ENCODE measurements at regions not wholly inside any gene's neighbourhood (a gene's known extent, or its start where the extent isn't known, plus 50 kb on each side); places are given as distances from the start of the nearest gene placed in this dataset.

DNA sequence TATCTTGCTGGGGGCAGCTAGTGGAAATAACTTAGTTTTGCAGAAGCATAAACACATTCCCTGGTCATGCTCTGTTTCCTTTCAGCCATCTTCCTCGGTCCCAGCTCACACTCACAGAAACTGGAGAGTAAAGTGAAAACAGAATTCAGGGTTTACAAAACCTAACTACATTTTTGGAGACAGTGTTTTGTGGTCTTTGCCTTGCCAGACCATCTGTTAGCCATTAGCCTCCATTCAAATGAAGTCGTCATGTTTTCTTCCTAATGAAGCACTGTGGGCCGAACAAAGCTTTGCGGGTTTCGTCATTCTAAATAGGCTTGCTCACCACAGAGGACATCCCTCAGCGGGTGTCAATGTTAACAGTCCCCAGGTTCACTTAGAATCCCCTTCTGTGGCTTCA lies 214.6 kb upstream of the TMEM72 start:
- no peak for DNase-seq
- H3K36me3 Mint-ChIP-seq, result no peaks in the 10 kb centered on the region
- H3K27me3 Mint-ChIP-seq, result no peaks in the 10 kb centered on the region
- no peak overlapping the region for H3K27ac Mint-ChIP-seq
- no peaks in the 10 kb centered on the region for H3K36me3 ChIP-seq (ENCODE audit: control insufficient read depth, insufficient read depth, low read length)
- H3K4me1 Mint-ChIP-seq, result no peaks in the 10 kb centered on the region
- H3K9me3 Mint-ChIP-seq, result peaks cover 0 to 6% (median 4%) of the 10 kb centered on the region in 7 donors
- H3K4me3 ChIP-seq (ENCODE audit: low read depth, low read length), result no peak overlapping the region
- no peaks in the 10 kb centered on the region for H3K27me3 ChIP-seq (ENCODE audit: control insufficient read depth, insufficient read depth, low read length)
- H3K4me3 Mint-ChIP-seq, result no peak overlapping the region
- H3K27ac ChIP-seq (ENCODE audit: insufficient read depth, low read length, poor library complexity, severe bottlenecking), result no peak overlapping the region
- peaks cover 0 to 2% of the 10 kb centered on the region in 2 experiments for H3K9me3 ChIP-seq (ENCODE audit: control insufficient read depth in 2 of 2, low read length in 2 of 2)
- ATAC-seq (ENCODE audit: low read depth in 2 of 2), result no peak
- no peaks in the 10 kb centered on the region for H3K4me1 ChIP-seq (ENCODE audit: control insufficient read depth, insufficient read depth, low read length, poor library complexity, severe bottlenecking)

DNA sequence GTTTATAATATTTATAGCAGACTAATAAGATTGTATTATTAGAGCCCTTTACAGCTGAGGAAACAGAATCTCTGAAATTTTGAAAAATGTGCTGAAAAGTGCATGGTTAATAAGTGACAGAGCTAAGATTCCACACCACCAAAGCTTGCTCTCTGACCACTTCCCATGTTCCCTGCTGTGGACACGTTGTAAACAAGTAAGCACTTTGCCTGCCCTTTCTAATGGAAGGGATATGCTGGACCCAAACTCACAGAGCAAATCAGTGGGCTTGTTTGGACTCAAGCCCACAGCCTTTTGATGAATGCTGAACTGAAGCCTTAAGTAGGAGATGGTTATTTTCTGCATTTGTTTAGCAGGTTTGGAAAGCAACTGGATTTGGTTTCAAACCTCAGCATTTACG lies 214.0 kb upstream of the TMEM72 start:
- Mint-ChIP-seq H3K4me1 (no peaks in the 10 kb centered on the region), H3K9me3 (peaks cover 0 to 6% (median 4%) of the 10 kb centered on the region in 7 donors), H3K27ac (no peak overlapping the region), H3K36me3 (no peaks in the 10 kb centered on the region), H3K4me3 (no peak overlapping the region), H3K27me3 (no peaks in the 10 kb centered on the region)
- no peaks in the 10 kb centered on the region for H3K4me1 ChIP-seq (ENCODE audit: control insufficient read depth, insufficient read depth, low read length, poor library complexity, severe bottlenecking)
- DNase-seq (no peak), ATAC-seq (ENCODE audit: low read depth in 2 of 2) (no peak)
- peaks cover 0 to 2% of the 10 kb centered on the region in 2 experiments for H3K9me3 ChIP-seq (ENCODE audit: control insufficient read depth in 2 of 2, low read length in 2 of 2)
- H3K27ac ChIP-seq (ENCODE audit: insufficient read depth, low read length, poor library complexity, severe bottlenecking), result no peak overlapping the region
- H3K36me3 ChIP-seq (ENCODE audit: control insufficient read depth, insufficient read depth, low read length), result no peaks in the 10 kb centered on the region
- H3K4me3 ChIP-seq (ENCODE audit: low read depth, low read length), result no peak overlapping the region
- H3K27me3 ChIP-seq (ENCODE audit: control insufficient read depth, insufficient read depth, low read length), result no peaks in the 10 kb centered on the region

DNA sequence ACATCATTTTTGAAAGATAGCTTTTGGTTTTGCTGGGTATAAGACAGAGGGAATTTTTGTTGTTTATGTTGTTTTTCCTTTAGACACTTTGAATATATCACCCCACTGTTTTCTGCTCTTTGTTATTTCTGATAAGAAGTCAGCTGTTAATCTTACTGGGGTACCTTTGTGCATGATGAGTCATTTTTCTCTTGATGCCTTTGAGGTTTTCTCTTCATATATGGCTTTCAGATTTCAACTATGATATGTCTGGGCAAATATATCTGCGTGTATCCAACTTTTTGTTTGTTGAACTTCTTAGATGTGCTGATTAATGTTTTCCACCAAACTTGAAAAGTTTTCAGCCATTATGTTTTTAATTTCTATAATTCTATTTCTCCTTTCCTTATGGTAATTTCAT lies 208.6 kb upstream of the TMEM72 start:
- Mint-ChIP-seq H3K27me3 (peaks cover 4% of the 10 kb centered on the region), H3K9me3 (peaks cover 0 to 21% (median 4%) of the 10 kb centered on the region in 7 donors), H3K4me1 (no peaks in the 10 kb centered on the region), H3K4me3 (peak overlapping the region in 1 of 4 donors; percentile 44), H3K27ac (no peak overlapping the region), H3K36me3 (no peaks in the 10 kb centered on the region)
- Histone ChIP-seq H3K9me3 (ENCODE audit: control insufficient read depth in 2 of 2, low read length in 2 of 2) (peaks cover 0 to 4% of the 10 kb centered on the region in 2 experiments), H3K4me3 (ENCODE audit: low read depth, low read length) (no peak overlapping the region), H3K36me3 (ENCODE audit: control insufficient read depth, insufficient read depth, low read length) (no peaks in the 10 kb centered on the region), H3K27me3 (ENCODE audit: control insufficient read depth, insufficient read depth, low read length) (no peaks in the 10 kb centered on the region), H3K4me1 (ENCODE audit: control insufficient read depth, insufficient read depth, low read length, poor library complexity, severe bottlenecking) (no peaks in the 10 kb centered on the region), H3K27ac (ENCODE audit: insufficient read depth, low read length, poor library complexity, severe bottlenecking) (no peak overlapping the region)
- ATAC-seq (ENCODE audit: low read depth in 2 of 2), result no peak
- no peak for DNase-seq

DNA sequence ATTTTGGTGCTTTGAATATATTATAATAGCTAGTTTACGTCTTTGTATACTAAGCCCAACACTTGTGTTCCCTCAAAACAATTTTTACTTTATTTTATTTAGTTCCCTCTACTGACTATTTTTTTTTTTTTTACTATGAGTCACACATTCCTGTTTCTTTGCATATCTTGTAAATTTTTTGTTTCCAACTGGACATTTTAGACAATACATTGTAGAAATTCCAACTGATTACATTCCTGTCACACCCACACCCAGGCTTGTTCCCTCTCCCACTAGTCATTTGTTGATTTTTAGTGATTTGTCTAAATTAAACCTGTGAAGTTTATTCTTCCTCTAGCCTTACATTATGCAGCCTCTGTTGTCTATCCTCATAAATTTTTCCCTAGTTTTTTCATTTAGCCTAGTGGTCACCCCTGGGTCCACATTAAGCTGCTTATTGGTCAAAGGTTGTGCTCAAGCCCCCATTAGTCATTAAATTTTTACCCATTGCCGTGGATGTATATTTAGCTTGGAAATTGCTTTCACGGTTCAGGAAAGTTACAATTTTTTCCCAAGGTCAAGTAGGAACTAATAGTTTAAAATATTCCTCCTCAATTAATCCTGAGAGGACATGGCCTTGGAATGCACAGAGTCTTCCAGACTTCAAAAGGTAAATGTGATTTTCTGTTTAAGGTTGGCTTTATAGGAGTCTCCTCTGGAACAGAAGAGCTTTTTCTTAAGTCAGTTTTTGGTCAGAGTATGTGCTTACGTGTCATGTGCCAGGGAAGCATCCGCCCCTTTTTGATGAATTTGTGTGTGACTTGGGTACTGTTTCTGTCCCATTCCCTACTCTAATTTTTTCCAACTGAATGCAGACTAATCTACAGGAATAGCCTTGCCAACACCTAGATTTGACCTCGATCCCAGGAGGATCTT lies 207.6 kb upstream of the TMEM72 start:
- no peak overlapping the region for H3K27ac Mint-ChIP-seq
- H3K4me3 Mint-ChIP-seq, result no peak overlapping the region
- ATAC-seq (ENCODE audit: low read depth in 2 of 2), result no peak

DNA sequence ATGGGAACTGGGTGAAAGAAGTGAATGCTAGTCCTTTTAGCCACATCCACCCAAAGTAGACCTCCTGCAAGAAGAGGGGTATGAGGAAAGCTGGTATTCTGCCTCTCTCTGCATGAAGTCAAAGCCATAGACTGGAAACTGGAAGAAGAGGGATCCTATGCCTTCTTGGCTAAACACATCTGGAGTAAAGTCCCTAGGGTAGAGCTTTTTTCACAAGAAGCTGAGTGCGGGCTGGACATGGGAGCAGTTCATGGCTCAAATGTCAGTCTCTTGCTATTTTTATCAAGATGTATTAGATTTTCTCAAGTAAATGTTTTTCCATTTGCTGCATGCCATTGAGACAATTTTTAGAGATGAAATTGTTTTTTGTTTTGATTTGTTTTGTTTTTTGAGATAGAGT lies 206.5 kb upstream of the TMEM72 start:
- no peaks in the 10 kb centered on the region for H3K36me3 Mint-ChIP-seq
- H3K27me3 ChIP-seq (ENCODE audit: control insufficient read depth, insufficient read depth, low read length), result no peaks in the 10 kb centered on the region
- no peak overlapping the region for H3K27ac Mint-ChIP-seq
- DNase-seq, result no peak
- no peaks in the 10 kb centered on the region for H3K4me1 Mint-ChIP-seq
- peaks cover 0 to 4% of the 10 kb centered on the region in 2 experiments for H3K9me3 ChIP-seq (ENCODE audit: control insufficient read depth in 2 of 2, low read length in 2 of 2)
- H3K4me3 Mint-ChIP-seq, result no peak overlapping the region
- H3K4me3 ChIP-seq (ENCODE audit: low read depth, low read length), result no peak overlapping the region
- ATAC-seq (ENCODE audit: low read depth in 2 of 2), result no peak
- H3K27me3 Mint-ChIP-seq, result peaks cover 4% of the 10 kb centered on the region
- no peaks in the 10 kb centered on the region for H3K36me3 ChIP-seq (ENCODE audit: control insufficient read depth, insufficient read depth, low read length)
- peaks cover 0 to 21% (median 3%) of the 10 kb centered on the region in 7 donors for H3K9me3 Mint-ChIP-seq
- no peak overlapping the region for H3K27ac ChIP-seq (ENCODE audit: insufficient read depth, low read length, poor library complexity, severe bottlenecking)
- H3K4me1 ChIP-seq (ENCODE audit: control insufficient read depth, insufficient read depth, low read length, poor library complexity, severe bottlenecking), result no peaks in the 10 kb centered on the region

More for the DNA sequence above, 207.6 kb upstream of the TMEM72 start:
- Histone ChIP-seq H3K27ac (ENCODE audit: insufficient read depth, low read length, poor library complexity, severe bottlenecking) (no peak overlapping the region), H3K4me3 (ENCODE audit: low read depth, low read length) (no peak overlapping the region), H3K9me3 (ENCODE audit: control insufficient read depth in 2 of 2, low read length in 2 of 2) (peaks cover 0 to 4% of the 10 kb centered on the region in 2 experiments), H3K27me3 (ENCODE audit: control insufficient read depth, insufficient read depth, low read length) (no peaks in the 10 kb centered on the region), H3K36me3 (ENCODE audit: control insufficient read depth, insufficient read depth, low read length) (no peaks in the 10 kb centered on the region), H3K4me1 (ENCODE audit: control insufficient read depth, insufficient read depth, low read length, poor library complexity, severe bottlenecking) (no peaks in the 10 kb centered on the region)
- Mint-ChIP-seq H3K9me3 (peaks cover 0 to 21% (median 3%) of the 10 kb centered on the region in 7 donors), H3K36me3 (no peaks in the 10 kb centered on the region), H3K4me1 (no peaks in the 10 kb centered on the region), H3K27me3 (peaks cover 4% of the 10 kb centered on the region)
- no peak for DNase-seq

DNA sequence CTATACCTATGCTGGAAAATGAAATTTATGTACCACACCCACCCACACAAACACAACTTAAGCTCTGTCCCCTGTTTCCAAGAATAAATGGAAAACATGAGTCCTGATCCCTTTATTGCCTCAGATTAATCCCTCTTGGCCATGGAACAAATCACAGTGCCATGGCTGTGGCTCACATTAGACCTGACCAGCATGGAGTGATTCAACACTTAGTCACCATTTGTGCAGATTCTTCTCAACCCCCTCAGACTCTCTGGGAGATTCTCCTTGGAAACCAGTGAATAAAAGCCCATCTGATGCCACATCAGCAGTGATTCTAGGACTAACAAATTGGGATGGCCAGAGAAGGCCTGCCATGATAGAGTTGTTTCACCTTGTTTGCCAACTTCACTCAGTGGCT lies 204.4 kb upstream of the TMEM72 start:
- peaks cover 4% of the 10 kb centered on the region for H3K27me3 Mint-ChIP-seq
- H3K4me1 Mint-ChIP-seq, result no peaks in the 10 kb centered on the region
- Histone ChIP-seq H3K9me3 (ENCODE audit: control insufficient read depth in 2 of 2, low read length in 2 of 2) (peaks cover 0 to 2% of the 10 kb centered on the region in 2 experiments), H3K4me1 (ENCODE audit: control insufficient read depth, insufficient read depth, low read length, poor library complexity, severe bottlenecking) (no peaks in the 10 kb centered on the region), H3K4me3 (ENCODE audit: low read depth, low read length) (no peak overlapping the region), H3K27ac (ENCODE audit: insufficient read depth, low read length, poor library complexity, severe bottlenecking) (no peak overlapping the region), H3K36me3 (ENCODE audit: control insufficient read depth, insufficient read depth, low read length) (no peaks in the 10 kb centered on the region), H3K27me3 (ENCODE audit: control insufficient read depth, insufficient read depth, low read length) (no peaks in the 10 kb centered on the region)
- H3K9me3 Mint-ChIP-seq, result peaks cover 0 to 17% (median 5%) of the 10 kb centered on the region in 7 donors
- no peak overlapping the region for H3K4me3 Mint-ChIP-seq
- no peaks in the 10 kb centered on the region for H3K36me3 Mint-ChIP-seq
- ATAC-seq (ENCODE audit: low read depth in 2 of 2), result no peak
- H3K27ac Mint-ChIP-seq, result no peak overlapping the region
- no peak for DNase-seq

DNA sequence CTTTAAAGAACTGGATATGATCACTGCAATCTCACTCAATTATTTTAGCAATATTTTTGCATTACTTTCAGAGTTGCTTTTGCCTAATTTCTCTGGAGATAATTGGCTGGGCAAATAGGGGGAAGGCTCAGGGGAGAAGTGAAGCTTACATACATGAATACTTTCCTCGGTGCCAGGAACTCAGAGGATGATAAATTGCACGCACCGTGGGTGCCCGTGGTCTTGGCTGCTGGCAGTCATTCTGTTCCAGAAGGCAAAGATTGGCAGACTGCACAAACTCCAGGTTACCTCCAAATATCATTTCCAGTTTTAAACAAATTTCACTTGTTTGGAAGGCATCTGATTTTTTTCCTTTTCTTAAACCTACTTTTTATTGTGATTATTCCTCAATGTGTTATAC lies 197.8 kb upstream of the TMEM72 start:
- no peak overlapping the region for H3K27ac ChIP-seq (ENCODE audit: insufficient read depth, low read length, poor library complexity, severe bottlenecking)
- no peak for ATAC-seq (ENCODE audit: low read depth in 2 of 2)
- no peaks in the 10 kb centered on the region for H3K27me3 ChIP-seq (ENCODE audit: control insufficient read depth, insufficient read depth, low read length)
- peaks cover 0 to 5% (median 0%) of the 10 kb centered on the region in 7 donors for H3K9me3 Mint-ChIP-seq
- no peak overlapping the region for H3K4me3 ChIP-seq (ENCODE audit: low read depth, low read length)
- H3K27ac Mint-ChIP-seq, result no peak overlapping the region
- no peaks in the 10 kb centered on the region for H3K4me1 Mint-ChIP-seq
- no peaks in the 10 kb centered on the region for H3K36me3 Mint-ChIP-seq
- no peaks in the 10 kb centered on the region for H3K9me3 ChIP-seq (ENCODE audit: control insufficient read depth in 2 of 2, low read length in 2 of 2)
- DNase-seq, result no peak
- no peaks in the 10 kb centered on the region for H3K4me1 ChIP-seq (ENCODE audit: control insufficient read depth, insufficient read depth, low read length, poor library complexity, severe bottlenecking)
- no peaks in the 10 kb centered on the region for H3K36me3 ChIP-seq (ENCODE audit: control insufficient read depth, insufficient read depth, low read length)
- no peak overlapping the region for H3K4me3 Mint-ChIP-seq
- no peaks in the 10 kb centered on the region for H3K27me3 Mint-ChIP-seq

DNA sequence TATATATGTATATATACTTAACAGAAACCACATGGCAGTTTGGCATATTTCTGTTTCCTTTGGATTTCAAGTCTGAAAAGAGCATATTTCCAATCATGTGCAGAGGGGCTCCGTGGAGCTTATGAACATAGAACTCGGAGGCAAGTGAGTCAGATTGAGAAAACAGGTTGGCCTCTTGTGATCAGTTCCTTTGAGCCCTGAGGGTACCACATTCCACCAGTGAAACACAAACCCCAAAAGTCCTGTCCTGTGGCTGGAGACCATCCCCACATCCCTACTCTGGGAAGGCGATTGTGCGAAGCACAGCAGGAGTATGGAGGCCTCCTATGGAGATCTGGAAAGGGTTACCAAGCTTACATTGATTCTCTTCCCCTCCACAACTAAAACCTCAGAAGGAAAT lies 196.7 kb upstream of the TMEM72 start:
- H3K4me3 Mint-ChIP-seq, result no peak overlapping the region
- Histone ChIP-seq H3K4me3 (ENCODE audit: low read depth, low read length) (no peak overlapping the region), H3K4me1 (ENCODE audit: control insufficient read depth, insufficient read depth, low read length, poor library complexity, severe bottlenecking) (no peaks in the 10 kb centered on the region), H3K27me3 (ENCODE audit: control insufficient read depth, insufficient read depth, low read length) (no peaks in the 10 kb centered on the region), H3K36me3 (ENCODE audit: control insufficient read depth, insufficient read depth, low read length) (no peaks in the 10 kb centered on the region), H3K27ac (ENCODE audit: insufficient read depth, low read length, poor library complexity, severe bottlenecking) (no peak overlapping the region), H3K9me3 (ENCODE audit: control insufficient read depth in 2 of 2, low read length in 2 of 2) (no peaks in the 10 kb centered on the region)
- H3K27me3 Mint-ChIP-seq, result no peaks in the 10 kb centered on the region
- H3K36me3 Mint-ChIP-seq, result no peaks in the 10 kb centered on the region
- H3K4me1 Mint-ChIP-seq, result no peaks in the 10 kb centered on the region
- no peak overlapping the region for H3K27ac Mint-ChIP-seq
- peaks cover 0 to 5% (median 2%) of the 10 kb centered on the region in 7 donors for H3K9me3 Mint-ChIP-seq
- ATAC-seq (ENCODE audit: low read depth in 2 of 2), result no peak
- DNase-seq, result no peak

Measured in CD4-positive, CD25-positive, alpha-beta regulatory T cell (primary cell).